A673 (cell line): ENCODE measurements at regions not wholly inside any gene's neighbourhood (a gene's known extent, or its start where the extent isn't known, plus 50 kb on each side); places are given as distances from the start of the nearest gene placed in this dataset.

ENCODE experiments used
- BruUV-seq: library from RNA; stranded (reverse); fragments of 400-500 nt; replicated peaks from 2 replicates; lab custom pipeline; 2021; lab: Mats Ljungman, UMichigan
- CTCF ChIA-PET: fragments of 300-600 bp; sonication (Branson Sonifier 250); formaldehyde crosslinking; loops from one replicate; lab custom pipeline; 2022; ENCODE audit warnings: antibody characterized with exemption; lab: Charles Lee
- POLR2A ChIA-PET: fragments of 300-600 bp; sonication (Branson Sonifier 250); formaldehyde crosslinking; loops from one replicate; lab custom pipeline; 2022; ENCODE audit warnings: antibody characterized with exemption; ENCODE audit not compliant: low non-redundant PET; lab: Charles Lee
- DNase-seq: peaks from one replicate; pipeline ENCODE4 v3.0.0-alpha.2; 2015; ENCODE audit warnings: low spot score
- H3K27ac ChIP-seq: fragments of 200-600 bp; sonication (generic); 2 replicates; pipeline ENCODE4 v1.5.1; 2016; ENCODE audit warnings: mixed run types, low read depth, mild to moderate bottlenecking, mixed read lengths, antibody characterized with exemption, low read length; ENCODE audit not compliant: poor library complexity, severe bottlenecking
- H3K27me3 ChIP-seq: fragments of 200-600 bp; sonication (generic); replicated peaks from 2 replicates; pipeline ENCODE4 v1.6.1; 2017; ENCODE audit warnings: mixed run types, low read depth, mild to moderate bottlenecking, mixed read lengths, antibody characterized with exemption, low read length; ENCODE audit not compliant: insufficient read depth, poor library complexity
- H3K36me3 ChIP-seq: fragments of 200-600 bp; sonication (generic); 2 replicates; pipeline ENCODE4 v1.6.1; 2016; ENCODE audit warnings: mixed run types, mild to moderate bottlenecking, mixed read lengths, antibody characterized with exemption, low read length; ENCODE audit not compliant: insufficient read depth, poor library complexity, severe bottlenecking
- H3K4me1 ChIP-seq: fragments of 200-600 bp; sonication (generic); 2 replicates; pipeline ENCODE4 v1.6.1; 2017; ENCODE audit warnings: mixed run types, mild to moderate bottlenecking, mixed read lengths, antibody characterized with exemption, low read length; ENCODE audit not compliant: insufficient read depth, poor library complexity, severe bottlenecking
- H3K4me3 ChIP-seq: fragments of 200-600 bp; sonication (generic); 2 replicates; pipeline ENCODE4 v1.5.1; 2016; ENCODE audit warnings: low read depth, mixed run types, mild to moderate bottlenecking, mixed read lengths, low read length; ENCODE audit not compliant: poor library complexity, severe bottlenecking
- H3K9me3 ChIP-seq: fragments of 200-600 bp; sonication (generic); 2 replicates; pipeline ENCODE4 v1.6.1; 2016; ENCODE audit warnings: mixed run types, low read depth, mild to moderate bottlenecking, mixed read lengths, antibody characterized with exemption, low read length; ENCODE audit not compliant: poor library complexity, severe bottlenecking
- EZH2 ChIP-seq: fragments of 200-600 bp; sonication (generic); IDR thresholded peaks from 2 replicates; pipeline ENCODE4 v1.6.1; 2017; ENCODE audit warnings: borderline replicate concordance, low read depth, mild to moderate bottlenecking, mixed read lengths, antibody characterized with exemption, low read length; ENCODE audit not compliant: poor library complexity, severe bottlenecking
- intact Hi-C: fragments of 100-400 bp; cut with micrococcal nuclease; formaldehyde crosslinking; loops from one replicate; pipeline ENCODE4 v1.10.0; 2022; ENCODE audit not compliant: unreplicated experiment
- TF ChIP-seq, protein P1 (sequence below): fragments of 300-800, 200-600 bp; sonication (generic); conservative IDR thresholded peaks from 2 replicates; pipeline ENCODE4 v1.5.1; 2017; ENCODE audit warnings: low read depth, mild to moderate bottlenecking, antibody characterized with exemption, low read length, moderate library complexity, mixed read lengths

DNA sequence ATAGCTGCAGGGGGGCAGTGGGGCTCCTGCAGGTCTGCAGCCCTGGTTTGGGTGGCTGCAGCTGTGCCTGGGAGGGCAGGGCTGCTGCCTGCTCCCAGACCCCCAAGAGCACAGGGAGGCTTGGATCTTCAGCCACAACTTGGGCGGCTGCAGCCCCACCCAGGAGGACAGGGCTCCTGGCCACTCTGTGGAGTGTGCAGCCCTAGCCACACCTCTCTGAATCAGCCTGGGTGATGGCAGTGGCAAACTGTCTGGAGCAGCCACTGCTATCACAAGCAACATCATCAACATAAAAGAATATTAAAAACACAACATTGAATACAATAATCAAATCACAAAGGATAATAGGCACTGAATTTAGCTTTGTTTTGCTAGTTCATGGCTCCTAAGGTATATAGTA, 164.9 kb upstream of the SLC27A6 start:
- intact Hi-C loops, result no loop called here
- Histone ChIP-seq H3K27me3 (no peaks in the 10 kb centered on the region), H3K36me3 (no peaks in the 10 kb centered on the region), H3K4me3 (no peak overlapping the region), H3K9me3 (no peaks in the 10 kb centered on the region), H3K27ac (no peak overlapping the region), H3K4me1 (no peaks in the 10 kb centered on the region)
- DNase-seq, result no peak
- ChIA-PET CTCF (no interaction called here), POLR2A (no interaction called here)
- TF ChIP-seq, protein P1, sequence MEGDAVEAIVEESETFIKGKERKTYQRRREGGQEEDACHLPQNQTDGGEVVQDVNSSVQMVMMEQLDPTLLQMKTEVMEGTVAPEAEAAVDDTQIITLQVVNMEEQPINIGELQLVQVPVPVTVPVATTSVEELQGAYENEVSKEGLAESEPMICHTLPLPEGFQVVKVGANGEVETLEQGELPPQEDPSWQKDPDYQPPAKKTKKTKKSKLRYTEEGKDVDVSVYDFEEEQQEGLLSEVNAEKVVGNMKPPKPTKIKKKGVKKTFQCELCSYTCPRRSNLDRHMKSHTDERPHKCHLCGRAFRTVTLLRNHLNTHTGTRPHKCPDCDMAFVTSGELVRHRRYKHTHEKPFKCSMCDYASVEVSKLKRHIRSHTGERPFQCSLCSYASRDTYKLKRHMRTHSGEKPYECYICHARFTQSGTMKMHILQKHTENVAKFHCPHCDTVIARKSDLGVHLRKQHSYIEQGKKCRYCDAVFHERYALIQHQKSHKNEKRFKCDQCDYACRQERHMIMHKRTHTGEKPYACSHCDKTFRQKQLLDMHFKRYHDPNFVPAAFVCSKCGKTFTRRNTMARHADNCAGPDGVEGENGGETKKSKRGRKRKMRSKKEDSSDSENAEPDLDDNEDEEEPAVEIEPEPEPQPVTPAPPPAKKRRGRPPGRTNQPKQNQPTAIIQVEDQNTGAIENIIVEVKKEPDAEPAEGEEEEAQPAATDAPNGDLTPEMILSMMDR, result no peak
- no peak for TF ChIP-seq EZH2
- no TSS peak for BruUV-seq

DNA sequence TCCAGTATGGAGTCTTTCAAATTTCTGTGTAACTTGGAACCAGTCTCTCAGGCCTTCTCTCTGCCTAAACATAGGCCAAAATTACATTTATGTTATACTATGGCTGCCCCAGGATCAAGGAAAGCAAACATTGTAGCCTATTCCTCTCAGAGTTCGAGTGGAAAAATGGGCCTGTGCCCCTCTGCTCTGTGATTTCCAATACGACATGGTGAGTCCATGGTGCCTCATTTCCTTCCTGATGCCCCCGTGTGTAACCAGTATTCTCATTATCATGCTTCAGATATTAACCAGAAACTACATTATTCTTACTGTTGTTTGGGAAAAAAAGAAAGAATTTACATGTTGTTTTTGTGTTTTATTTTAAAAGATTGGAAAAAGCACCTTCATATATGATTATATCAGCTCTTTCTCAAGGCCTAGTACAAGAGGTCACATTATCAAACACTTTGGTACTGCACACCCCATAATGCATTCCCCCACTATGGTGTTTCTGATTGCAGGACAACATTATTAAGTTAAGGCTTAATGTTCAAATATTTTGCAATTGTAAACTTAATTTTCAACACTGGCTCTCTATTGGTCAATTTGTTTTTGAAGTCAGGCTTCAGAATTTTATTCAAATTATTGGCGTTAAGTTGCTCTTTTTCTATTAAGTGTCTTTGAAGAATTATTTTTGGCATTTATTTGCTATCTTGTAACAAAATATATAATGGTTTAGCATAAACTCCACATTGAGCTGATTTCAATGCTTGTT, 151.8 kb upstream of the SLC27A6 start:
- TF ChIP-seq, protein P1, result no peak
- TF ChIP-seq EZH2, result no peak
- ChIA-PET CTCF (no interaction called here), POLR2A (no interaction called here)
- no peaks in the 10 kb centered on the region for H3K36me3 ChIP-seq
- H3K4me1 ChIP-seq, result no peaks in the 10 kb centered on the region
- no peak for DNase-seq
- intact Hi-C loops, result no loop called here
- no TSS peak for BruUV-seq
- no peak overlapping the region for H3K27ac ChIP-seq
- peaks cover 3% of the 10 kb centered on the region for H3K9me3 ChIP-seq
- no peak overlapping the region for H3K4me3 ChIP-seq
- no peaks in the 10 kb centered on the region for H3K27me3 ChIP-seq

DNA sequence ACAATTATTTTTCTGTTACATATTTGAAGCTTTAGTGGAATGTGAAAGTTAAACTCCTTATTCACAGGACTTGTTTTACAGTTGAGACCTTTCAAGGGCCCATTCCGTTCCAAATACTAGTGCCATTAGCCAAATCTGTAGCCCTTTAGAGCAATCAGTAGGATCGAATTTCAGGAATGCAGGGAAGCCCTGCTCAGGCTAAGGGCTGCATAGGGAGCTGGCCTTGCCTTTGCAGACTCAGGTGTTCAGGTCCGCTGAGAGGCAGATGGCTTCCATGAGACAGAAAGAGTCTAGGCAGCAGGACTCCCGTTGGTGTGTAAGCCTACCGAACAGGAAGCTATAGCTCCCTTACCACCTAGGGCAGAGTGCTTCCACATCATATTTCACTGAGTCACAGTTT, 150.1 kb upstream of the SLC27A6 start:
- no TSS peak for BruUV-seq
- H3K27me3 ChIP-seq, result no peaks in the 10 kb centered on the region
- intact Hi-C loops, result no loop called here
- DNase-seq, result no peak
- POLR2A ChIA-PET, result no interaction called here
- H3K9me3 ChIP-seq, result peaks cover 3% of the 10 kb centered on the region
- no peaks in the 10 kb centered on the region for H3K4me1 ChIP-seq
- H3K36me3 ChIP-seq, result no peaks in the 10 kb centered on the region
- TF ChIP-seq, protein P1, result no peak
- TF ChIP-seq EZH2, result no peak
- H3K27ac ChIP-seq, result no peak overlapping the region
- H3K4me3 ChIP-seq, result no peak overlapping the region
- CTCF ChIA-PET, result no interaction called here
